ENCODE measurements at regions not wholly inside any gene's neighbourhood (a gene's known extent, or its start where the extent isn't known, plus 50 kb on each side); places are given as distances from the start of the nearest gene placed in this dataset.

DNA sequence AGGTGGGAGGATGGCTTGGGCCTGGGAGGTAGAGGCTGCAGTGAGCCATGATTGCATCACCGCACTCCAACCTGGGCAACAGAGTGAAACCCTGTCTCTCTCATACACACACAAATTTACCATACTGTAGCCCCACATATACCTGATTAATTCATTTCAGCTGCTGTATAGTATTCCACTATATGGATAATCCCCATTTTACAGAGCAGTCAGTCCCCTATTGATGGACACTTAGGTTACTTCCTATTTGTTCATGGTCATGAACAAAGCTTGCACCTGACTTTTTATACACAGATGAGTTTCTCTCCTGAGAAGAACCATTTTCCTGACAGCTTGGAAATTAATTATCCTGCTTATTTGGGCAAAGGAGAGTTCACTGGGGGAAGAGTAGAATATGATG is 59.2 kb downstream of the EMX2 start:
- H3K36me3 Mint-ChIP-seq, result no peaks in the 10 kb centered on the region
- no peak overlapping the region for H3K27ac Mint-ChIP-seq
- no peaks in the 10 kb centered on the region for H3K4me1 Mint-ChIP-seq
- no peak for ATAC-seq (replicated peaks)
- peaks cover 0 to 10% of the 10 kb centered on the region in 2 donors for H3K9me3 Mint-ChIP-seq
- H3K4me3 Mint-ChIP-seq, result no peak overlapping the region
- peaks cover 0 to 19% of the 10 kb centered on the region in 2 donors for H3K27me3 Mint-ChIP-seq
- DNase-seq, result no peak

DNA sequence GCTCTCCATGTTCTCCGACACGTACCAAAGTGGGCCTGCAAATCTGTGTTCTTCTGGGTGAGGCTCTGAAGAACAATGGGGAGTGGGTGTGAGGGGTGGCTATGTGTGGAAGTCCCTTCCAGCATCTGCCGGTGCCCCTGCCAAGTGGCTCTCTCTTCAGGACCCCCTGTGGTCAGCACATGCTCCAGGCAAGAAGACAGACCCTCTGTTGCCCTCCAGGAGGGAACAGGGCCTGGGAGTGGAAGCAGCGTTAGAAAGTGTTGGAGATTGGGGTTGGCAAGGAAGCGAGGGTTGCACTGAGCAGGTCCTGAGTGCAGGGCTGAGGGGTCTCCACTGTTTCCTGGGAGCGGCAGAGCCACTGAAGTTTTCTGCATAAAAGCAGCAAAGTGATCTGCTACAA is 60.5 kb downstream of the EMX2 start:
- Mint-ChIP-seq H3K27ac (no peak overlapping the region), H3K27me3 (peaks cover 0 to 19% of the 10 kb centered on the region in 2 donors), H3K9me3 (peaks cover 0 to 10% of the 10 kb centered on the region in 2 donors), H3K4me3 (no peak overlapping the region), H3K36me3 (no peaks in the 10 kb centered on the region), H3K4me1 (no peaks in the 10 kb centered on the region)
- DNase-seq (no peak), ATAC-seq (replicated peaks) (no peak)

DNA sequence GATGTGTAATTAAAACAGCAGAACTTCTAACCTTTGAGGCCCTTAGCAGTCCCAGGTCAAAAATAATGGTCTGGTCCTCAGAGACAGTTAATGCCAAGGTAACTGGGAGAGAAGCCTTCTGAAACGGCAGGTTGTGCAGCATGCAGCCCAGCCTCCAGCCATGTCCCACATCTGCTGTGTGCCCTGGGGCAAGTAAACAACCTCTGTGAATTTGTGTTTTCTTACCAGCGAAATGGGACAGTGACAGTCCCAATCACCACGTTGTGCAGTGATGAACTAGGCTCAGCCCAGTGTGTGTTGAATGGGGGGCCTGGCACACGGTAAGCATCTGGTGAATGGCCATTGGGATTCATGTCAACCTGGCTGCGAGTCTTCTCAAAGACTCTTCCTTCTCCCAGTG is 61.2 kb downstream of the EMX2 start:
- Mint-ChIP-seq H3K27ac (no peak overlapping the region), H3K4me3 (no peak overlapping the region), H3K4me1 (no peaks in the 10 kb centered on the region), H3K36me3 (no peaks in the 10 kb centered on the region), H3K27me3 (peaks cover 0 to 19% of the 10 kb centered on the region in 2 donors), H3K9me3 (peaks cover 0 to 10% of the 10 kb centered on the region in 2 donors)
- DNase-seq (no peak), ATAC-seq (replicated peaks) (no peak)

DNA sequence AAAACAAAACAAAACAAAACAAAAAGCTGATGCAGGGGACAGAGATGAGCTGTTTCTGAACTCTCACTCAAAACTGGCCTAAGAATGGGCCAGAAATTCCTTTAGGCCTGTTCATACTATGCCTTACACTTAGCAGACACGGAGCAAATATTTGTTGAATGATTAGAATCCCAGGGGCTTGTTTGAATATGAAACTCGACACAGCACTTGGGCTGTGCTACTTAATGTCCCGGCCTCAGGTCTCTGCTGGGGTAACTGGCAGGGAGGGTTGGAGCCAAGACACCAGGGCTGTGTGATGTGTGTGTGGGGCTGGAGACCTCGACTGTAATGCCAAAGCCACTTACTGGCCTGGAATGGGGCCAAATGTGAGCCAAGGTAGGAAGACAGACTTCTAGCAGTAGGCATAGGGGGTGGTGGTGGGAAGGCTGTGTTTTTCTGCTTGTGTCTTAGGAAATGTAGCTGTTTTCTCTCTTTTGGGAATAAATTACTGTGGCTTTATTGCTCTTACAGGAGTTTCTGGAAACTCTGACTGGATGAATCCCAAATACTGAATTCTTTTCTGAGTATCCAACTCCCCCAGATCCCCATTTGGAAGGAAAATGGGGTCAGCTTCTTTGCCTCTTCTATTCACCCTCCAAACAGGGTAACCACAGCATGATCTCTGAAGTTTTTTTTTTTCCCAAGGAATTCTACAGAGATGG is 66.7 kb downstream of the EMX2 start:
- Mint-ChIP-seq H3K9me3 (peaks cover 0 to 5% of the 10 kb centered on the region in 2 donors), H3K27me3 (peaks cover 3 to 5% of the 10 kb centered on the region in 2 donors), H3K4me1 (no peaks in the 10 kb centered on the region), H3K27ac (no peak overlapping the region), H3K36me3 (no peaks in the 10 kb centered on the region), H3K4me3 (no peak overlapping the region)
- ATAC-seq (replicated peaks) (no peak), DNase-seq (no peak)

DNA sequence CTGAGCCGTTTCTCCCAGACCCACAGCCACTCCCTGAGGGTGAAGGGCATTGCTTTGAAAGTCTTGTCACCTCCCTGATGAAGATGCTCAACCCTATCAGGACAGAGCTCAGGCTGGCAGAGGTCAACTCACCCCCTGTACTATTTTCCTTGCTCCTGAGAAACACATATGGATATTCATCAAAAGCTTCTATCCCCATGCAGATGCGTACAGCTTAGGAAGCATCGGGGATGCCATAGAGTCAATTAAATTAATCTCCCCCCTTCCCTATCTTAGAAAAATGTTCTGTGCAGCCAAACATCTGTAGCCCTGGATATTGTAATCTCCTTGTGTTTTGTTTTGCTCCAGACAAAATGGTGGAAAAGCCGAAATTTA is 67.2 kb downstream of the EMX2 start:
- Mint-ChIP-seq H3K27me3 (peaks cover 0 to 6% of the 10 kb centered on the region in 2 donors), H3K36me3 (no peaks in the 10 kb centered on the region), H3K4me1 (no peaks in the 10 kb centered on the region), H3K9me3 (peaks cover 0 to 1% of the 10 kb centered on the region in 2 donors), H3K4me3 (no peak overlapping the region), H3K27ac (no peak overlapping the region)
- ATAC-seq (replicated peaks) (no peak), DNase-seq (no peak)

DNA sequence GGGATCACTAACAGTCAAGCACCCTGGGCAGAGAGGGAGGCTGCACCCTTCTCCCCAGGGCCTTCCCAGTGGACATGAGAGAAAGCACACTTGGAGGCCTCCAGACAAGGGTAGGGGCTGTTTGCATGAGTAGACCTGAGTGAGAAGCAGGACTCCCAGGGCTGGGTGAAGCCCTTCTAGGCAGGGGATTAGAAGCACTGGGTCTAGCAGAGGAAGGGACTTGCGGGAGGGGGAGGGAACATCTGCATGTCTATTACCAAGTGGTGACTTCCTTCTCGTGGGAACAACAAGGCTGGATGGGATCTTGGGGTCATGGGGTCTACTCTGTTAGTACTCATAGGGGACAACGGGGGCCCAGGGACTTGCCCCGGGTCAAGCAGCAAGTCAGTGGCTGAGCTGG is 67.8 kb downstream of the EMX2 start:
- H3K4me1 Mint-ChIP-seq, result no peaks in the 10 kb centered on the region
- no peak overlapping the region for H3K4me3 Mint-ChIP-seq
- H3K36me3 Mint-ChIP-seq, result no peaks in the 10 kb centered on the region
- H3K9me3 Mint-ChIP-seq, result no peaks in the 10 kb centered on the region
- H3K27ac Mint-ChIP-seq, result no peak overlapping the region
- no peak for DNase-seq
- H3K27me3 Mint-ChIP-seq, result peaks cover 0 to 6% of the 10 kb centered on the region in 2 donors
- ATAC-seq (replicated peaks), result no peak

DNA sequence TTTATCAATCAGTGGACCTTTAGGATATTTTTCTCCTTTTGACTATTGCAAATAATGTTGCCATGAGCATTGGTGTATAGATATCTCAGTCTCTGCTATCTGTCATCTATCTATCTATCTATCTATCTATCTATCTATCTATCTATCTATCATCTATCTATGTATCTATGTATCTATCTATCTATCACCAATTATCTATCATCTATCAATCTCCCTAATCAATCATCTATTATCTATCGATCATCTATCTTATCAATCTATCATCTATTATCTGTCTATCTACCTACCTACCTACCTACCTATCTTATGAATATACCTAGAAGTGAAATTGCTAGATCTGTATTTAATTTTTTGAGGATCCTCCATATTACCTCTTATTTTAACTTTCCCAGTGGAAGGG is 69.6 kb downstream of the EMX2 start:
- no peaks in the 10 kb centered on the region for H3K9me3 Mint-ChIP-seq
- no peak overlapping the region for H3K4me3 Mint-ChIP-seq
- no peak overlapping the region for H3K27ac Mint-ChIP-seq
- peaks cover 0 to 12% of the 10 kb centered on the region in 2 donors for H3K27me3 Mint-ChIP-seq
- H3K4me1 Mint-ChIP-seq, result no peaks in the 10 kb centered on the region
- ATAC-seq (replicated peaks) (no peak), DNase-seq (no peak)
- H3K36me3 Mint-ChIP-seq, result no peaks in the 10 kb centered on the region

DNA sequence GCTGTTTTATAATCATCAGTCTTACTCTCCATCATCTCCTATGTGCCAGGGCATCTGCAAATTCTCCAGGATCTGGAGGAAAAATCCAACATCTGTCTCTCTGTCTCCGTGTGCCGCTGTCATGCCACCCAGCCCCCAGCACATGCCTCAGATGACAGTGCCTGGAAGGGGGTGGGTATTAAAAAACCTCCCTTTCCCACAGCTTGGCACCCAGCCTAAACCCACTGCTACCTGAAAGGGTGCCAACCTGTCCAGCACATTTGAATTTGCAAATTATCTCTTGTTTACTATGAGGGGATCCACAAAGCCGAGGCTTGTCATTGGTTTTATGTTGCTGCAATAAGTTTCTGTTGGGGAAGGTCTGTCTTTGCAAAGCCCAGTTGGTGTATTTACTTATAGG is 73.1 kb downstream of the EMX2 start:
- Mint-ChIP-seq H3K36me3 (no peaks in the 10 kb centered on the region), H3K4me1 (no peaks in the 10 kb centered on the region), H3K9me3 (no peaks in the 10 kb centered on the region), H3K4me3 (no peak overlapping the region), H3K27me3 (peaks cover 2 to 16% of the 10 kb centered on the region in 2 donors), H3K27ac (no peak overlapping the region)
- DNase-seq (no peak), ATAC-seq (replicated peaks) (no peak)

DNA sequence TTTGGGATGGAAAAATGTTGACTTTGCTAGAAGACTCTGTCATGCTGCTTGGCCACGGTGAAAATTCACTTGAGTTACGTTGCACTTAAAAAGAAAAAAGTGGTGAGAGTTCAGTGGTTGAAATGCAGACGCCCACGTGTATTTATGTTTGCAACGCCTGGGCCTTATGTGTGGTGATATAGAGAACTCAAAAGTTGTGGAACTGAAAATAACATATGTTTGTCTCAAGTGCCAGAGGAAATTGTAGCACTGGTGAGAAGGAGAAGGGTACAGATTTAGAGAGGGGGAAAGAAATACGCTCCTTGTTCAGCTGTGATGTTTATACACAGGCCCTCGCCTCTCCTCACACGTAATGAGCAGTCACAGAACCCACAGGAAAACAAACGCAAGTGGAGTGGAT is 73.6 kb downstream of the EMX2 start:
- ATAC-seq (replicated peaks) (no peak), DNase-seq (no peak)
- Mint-ChIP-seq H3K27ac (no peak overlapping the region), H3K9me3 (no peaks in the 10 kb centered on the region), H3K4me1 (no peaks in the 10 kb centered on the region), H3K4me3 (no peak overlapping the region), H3K36me3 (no peaks in the 10 kb centered on the region), H3K27me3 (peaks cover 7 to 20% of the 10 kb centered on the region in 2 donors)

DNA sequence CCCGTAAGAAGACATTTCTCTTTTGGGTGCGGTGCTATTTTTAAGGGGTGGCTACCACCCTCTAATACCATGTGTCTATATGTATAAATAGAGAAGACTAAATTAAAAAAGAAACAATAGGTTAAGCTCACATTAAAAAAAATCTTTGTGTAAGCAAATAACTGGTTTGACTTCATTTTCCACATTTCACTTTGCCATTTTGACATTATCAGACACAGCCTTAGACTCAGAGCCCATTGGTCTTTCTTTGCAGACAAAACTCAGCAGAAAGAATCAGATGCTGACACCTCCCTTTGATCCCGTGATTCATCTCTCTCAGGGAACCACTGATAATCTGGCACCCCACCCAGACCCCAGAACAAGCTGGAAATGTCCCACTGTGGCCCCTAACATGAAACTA is 74.5 kb downstream of the EMX2 start:
- H3K9me3 Mint-ChIP-seq, result no peaks in the 10 kb centered on the region
- H3K4me3 Mint-ChIP-seq, result no peak overlapping the region
- no peaks in the 10 kb centered on the region for H3K36me3 Mint-ChIP-seq
- no peak for ATAC-seq (replicated peaks)
- H3K27ac Mint-ChIP-seq, result no peak overlapping the region
- no peaks in the 10 kb centered on the region for H3K4me1 Mint-ChIP-seq
- peaks cover 13 to 25% of the 10 kb centered on the region in 2 donors for H3K27me3 Mint-ChIP-seq
- DNase-seq, result no peak

DNA sequence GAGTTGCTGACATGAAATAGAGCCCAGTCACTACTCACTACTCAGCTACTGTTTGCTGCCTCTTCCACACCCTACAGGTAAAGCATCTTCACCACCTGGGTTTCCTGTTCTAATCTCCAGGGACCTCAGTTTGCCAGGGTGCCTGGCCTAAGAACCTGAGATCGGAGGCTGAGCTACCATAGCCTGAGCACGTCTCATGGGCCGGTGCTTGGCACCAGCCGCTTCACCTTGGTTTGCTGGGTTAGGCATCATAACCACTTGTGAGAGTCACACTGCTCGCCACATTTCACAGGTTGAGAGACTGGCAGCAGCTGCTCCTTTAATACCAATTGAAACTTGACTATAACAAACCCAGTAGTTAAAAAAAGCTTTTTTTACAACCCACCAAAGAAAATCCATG is 75.1 kb downstream of the EMX2 start:
- H3K9me3 Mint-ChIP-seq, result no peaks in the 10 kb centered on the region
- H3K36me3 Mint-ChIP-seq, result no peaks in the 10 kb centered on the region
- no peaks in the 10 kb centered on the region for H3K4me1 Mint-ChIP-seq
- no peak overlapping the region for H3K27ac Mint-ChIP-seq
- ATAC-seq (replicated peaks), result no peak
- H3K27me3 Mint-ChIP-seq, result peaks cover 18 to 28% of the 10 kb centered on the region in 2 donors
- H3K4me3 Mint-ChIP-seq, result no peak overlapping the region
- no peak for DNase-seq

DNA sequence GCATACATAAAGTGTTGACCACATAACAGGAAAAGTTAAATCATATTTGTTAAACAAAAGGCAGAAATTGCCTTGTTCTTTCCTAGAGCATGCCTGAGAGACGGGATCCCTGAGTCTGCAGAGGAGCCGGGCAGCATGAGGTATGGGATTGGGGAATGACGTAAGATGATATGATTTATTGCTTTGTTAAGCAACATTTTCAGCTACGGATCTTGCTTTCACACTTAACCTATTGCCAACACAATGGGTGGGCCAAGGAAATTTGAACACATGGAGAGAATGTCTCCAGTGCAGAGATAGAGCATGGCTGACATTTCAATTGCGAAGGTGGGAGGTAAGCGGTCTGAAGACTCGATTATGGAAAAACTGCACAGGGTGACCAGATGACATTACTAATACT is 76.7 kb downstream of the EMX2 start:
- DNase-seq (no peak), ATAC-seq (replicated peaks) (no peak)
- H3K27me3 Mint-ChIP-seq, result peaks cover 21 to 26% of the 10 kb centered on the region in 2 donors

DNA sequence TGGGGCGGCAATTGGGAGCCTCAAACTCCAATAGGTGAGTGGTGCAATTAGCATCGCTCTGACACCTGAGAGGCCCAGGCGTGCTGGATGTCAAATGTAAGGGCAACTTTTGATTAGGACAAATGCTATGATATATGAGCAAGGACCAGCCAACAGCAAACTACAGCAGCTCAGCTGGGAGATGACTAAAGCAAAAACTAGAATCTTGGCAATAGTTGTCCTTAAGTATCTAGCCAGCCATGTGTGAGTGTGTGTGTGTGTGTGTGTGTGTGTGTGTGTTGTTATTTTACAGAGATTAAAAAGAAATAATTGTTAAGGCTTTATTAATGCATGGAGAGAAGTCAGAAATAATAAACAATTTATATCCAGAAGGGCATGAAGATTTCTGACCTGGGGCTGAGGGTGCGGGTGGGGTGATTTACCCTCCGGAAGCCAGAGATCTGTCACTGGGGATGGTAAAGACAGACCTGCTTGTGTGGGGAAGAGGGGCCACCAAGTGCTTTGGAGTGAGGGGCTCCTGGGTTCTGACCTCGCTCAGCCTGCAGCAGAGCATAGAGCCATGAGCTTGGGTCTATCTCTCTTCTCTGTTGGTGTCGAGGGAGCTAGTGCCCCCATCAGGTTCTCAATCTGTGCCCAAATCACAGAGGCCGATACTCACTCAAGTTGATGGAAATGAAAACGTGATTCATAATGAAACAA is 77.3 kb downstream of the EMX2 start:
- H3K9me3 Mint-ChIP-seq, result no peaks in the 10 kb centered on the region
- no peak overlapping the region for H3K4me3 Mint-ChIP-seq
- no peaks in the 10 kb centered on the region for H3K36me3 Mint-ChIP-seq
- DNase-seq, result no peak
- ATAC-seq (replicated peaks), result no peak
- no peaks in the 10 kb centered on the region for H3K4me1 Mint-ChIP-seq
- peaks cover 22 to 24% of the 10 kb centered on the region in 2 donors for H3K27me3 Mint-ChIP-seq
- no peak overlapping the region for H3K27ac Mint-ChIP-seq

More for the DNA sequence above, 76.7 kb downstream of the EMX2 start:
- Mint-ChIP-seq H3K27ac (no peak overlapping the region), H3K4me1 (no peaks in the 10 kb centered on the region), H3K9me3 (no peaks in the 10 kb centered on the region), H3K36me3 (no peaks in the 10 kb centered on the region), H3K4me3 (no peak overlapping the region)

DNA sequence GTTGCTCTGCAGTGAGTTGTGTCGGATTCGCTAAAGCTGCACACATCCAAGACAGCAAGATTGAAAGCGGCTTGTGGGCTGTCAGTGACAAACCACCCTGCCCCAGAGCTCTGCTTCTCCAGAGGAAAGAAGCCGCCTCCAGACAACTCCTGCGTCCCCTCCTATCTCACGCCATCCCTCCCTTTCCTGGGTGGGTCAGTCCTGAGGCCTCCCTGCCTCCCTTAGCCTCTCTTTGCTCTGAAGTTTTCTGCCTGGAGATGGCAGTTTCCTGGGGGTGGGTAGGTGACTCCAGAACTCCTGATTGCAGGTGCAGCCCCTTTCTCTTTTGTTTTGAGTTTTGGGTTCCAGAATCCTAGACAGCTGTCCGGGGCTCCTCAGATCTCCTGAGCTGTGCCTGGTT is 78.7 kb downstream of the EMX2 start:
- Mint-ChIP-seq H3K4me1 (no peaks in the 10 kb centered on the region), H3K4me3 (no peak overlapping the region), H3K9me3 (no peaks in the 10 kb centered on the region), H3K27me3 (peaks cover 17 to 29% of the 10 kb centered on the region in 2 donors), H3K36me3 (no peaks in the 10 kb centered on the region), H3K27ac (no peak overlapping the region)
- no peak for ATAC-seq (replicated peaks)
- DNase-seq, result no peak

DNA sequence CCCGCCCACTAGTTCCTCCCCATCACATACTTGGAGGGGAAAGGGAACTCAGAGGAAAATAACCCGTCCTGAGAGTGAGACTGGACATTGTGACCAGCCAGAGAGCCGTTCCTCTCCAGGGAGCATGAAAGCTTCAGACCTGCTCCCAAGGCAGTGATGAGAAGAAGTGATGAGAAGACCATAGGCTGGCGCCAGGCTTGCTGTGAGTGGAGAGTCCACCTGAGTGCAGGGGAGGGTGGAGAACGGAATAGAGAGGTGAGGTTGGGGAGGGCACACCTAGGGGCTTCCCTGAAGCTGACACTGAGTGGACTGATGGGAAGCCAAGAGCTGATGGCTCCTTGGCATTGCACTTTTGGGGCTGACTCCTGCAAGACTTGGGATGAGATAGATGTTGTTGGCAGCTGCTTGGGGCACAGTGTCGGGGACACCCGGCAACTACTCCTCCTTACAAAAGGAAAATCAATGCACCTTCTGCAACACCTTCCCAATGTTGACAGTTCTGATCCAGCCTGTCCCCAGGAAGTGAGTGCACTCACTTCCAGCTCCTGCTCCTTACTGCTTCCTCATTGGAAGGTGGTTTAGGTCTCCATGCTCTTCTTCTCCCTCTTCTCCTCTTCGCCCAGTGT is 79.4 kb downstream of the EMX2 start:
- Mint-ChIP-seq H3K4me1 (no peaks in the 10 kb centered on the region), H3K4me3 (no peak overlapping the region), H3K27me3 (peaks cover 16 to 29% of the 10 kb centered on the region in 2 donors), H3K36me3 (no peaks in the 10 kb centered on the region), H3K9me3 (no peaks in the 10 kb centered on the region), H3K27ac (no peak overlapping the region)
- DNase-seq, result no peak
- no peak for ATAC-seq (replicated peaks)

All from stimulated activated naive B cell treated with anti-CD40 and anti-IgM and Interleukin-4, amounts not matched to agents 10 μg/mL and 1 μg/mL and 100 μg/mL, for 72 hours (primary cell).